IPS-15b (cell line): ENCODE measurements at regions not wholly inside any gene's neighbourhood (a gene's known extent, or its start where the extent isn't known, plus 50 kb on each side); places are given as distances from the start of the nearest gene placed in this dataset.
"Not testable (repeated sequence)": the region's sequence is repeated elsewhere in the genome, so short reads cannot be mapped to it uniquely, and the experiment has no call there.

ENCODE experiments used
- H3K27me3 ChIP-seq: one replicate; pipeline ENCODE4 v1.6.1; 2013; ENCODE audit warnings: low read length; ENCODE audit not compliant: control insufficient read depth, insufficient read depth
- H3K36me3 ChIP-seq: one replicate; pipeline ENCODE4 v1.6.1; 2013; ENCODE audit warnings: low read length; ENCODE audit not compliant: control insufficient read depth, insufficient read depth
- H3K4me1 ChIP-seq: one replicate; pipeline ENCODE4 v1.6.1; 2013; ENCODE audit warnings: mild to moderate bottlenecking, low read length; ENCODE audit not compliant: control insufficient read depth, insufficient read depth
- H3K4me3 ChIP-seq: one replicate; pipeline ENCODE4 v1.5.1; 2013; ENCODE audit warnings: low read depth, low read length
- H3K9ac ChIP-seq: one replicate; pipeline ENCODE4 v1.6.1; 2013; ENCODE audit warnings: low read depth, mild to moderate bottlenecking, low read length
- H3K9me3 ChIP-seq: one replicate; pipeline ENCODE4 v1.6.1; 2013; ENCODE audit warnings: mild to moderate bottlenecking, low read length; ENCODE audit not compliant: control insufficient read depth, insufficient read depth

DNA sequence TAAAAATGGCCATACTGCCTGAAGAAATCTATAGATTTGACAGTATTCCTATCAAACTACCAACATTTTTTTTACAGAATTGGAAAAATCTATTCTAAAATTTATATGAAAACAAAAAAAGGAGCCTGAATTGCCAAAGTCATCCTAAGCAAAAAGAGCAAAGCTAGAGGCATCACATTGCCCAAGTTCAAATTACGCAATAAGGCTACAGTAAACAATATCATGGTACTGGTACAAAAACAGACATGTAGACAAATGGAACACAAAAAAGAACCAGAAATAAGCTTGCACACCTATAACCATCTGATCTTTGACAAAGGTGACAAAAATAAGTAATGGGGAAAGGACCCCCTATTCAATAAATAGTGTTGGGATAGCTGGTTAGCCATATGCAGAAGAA is 50.2 kb upstream of the THSD7B start:
- H3K36me3 ChIP-seq = no peaks in the 10 kb centered on the region

GRCh38 chr2:136714452-136714951 is 50.8 kb upstream of the THSD7B start:
- Histone ChIP-seq H3K4me3 (no peak overlapping the region), H3K4me1 (no peaks in the 10 kb centered on the region), H3K9ac (no peak overlapping the region), H3K9me3 (no peaks in the 10 kb centered on the region), H3K36me3 (no peaks in the 10 kb centered on the region), H3K27me3 (no peaks in the 10 kb centered on the region)

More for the DNA sequence above, 50.2 kb upstream of the THSD7B start:
- Histone ChIP-seq H3K9me3 (no peaks in the 10 kb centered on the region), H3K4me3 (no peak overlapping the region), H3K4me1 (no peaks in the 10 kb centered on the region), H3K27me3 (no peaks in the 10 kb centered on the region), H3K9ac (no peak overlapping the region)

GRCh38 chr2:136713739-136714138 is 51.6 kb upstream of the THSD7B start:
- H3K36me3 ChIP-seq = no peaks in the 10 kb centered on the region
- no peak overlapping the region for H3K9ac ChIP-seq
- no peaks in the 10 kb centered on the region for H3K27me3 ChIP-seq
- H3K4me1 ChIP-seq = no peaks in the 10 kb centered on the region
- H3K4me3 ChIP-seq = no peak overlapping the region
- no peaks in the 10 kb centered on the region for H3K9me3 ChIP-seq

DNA sequence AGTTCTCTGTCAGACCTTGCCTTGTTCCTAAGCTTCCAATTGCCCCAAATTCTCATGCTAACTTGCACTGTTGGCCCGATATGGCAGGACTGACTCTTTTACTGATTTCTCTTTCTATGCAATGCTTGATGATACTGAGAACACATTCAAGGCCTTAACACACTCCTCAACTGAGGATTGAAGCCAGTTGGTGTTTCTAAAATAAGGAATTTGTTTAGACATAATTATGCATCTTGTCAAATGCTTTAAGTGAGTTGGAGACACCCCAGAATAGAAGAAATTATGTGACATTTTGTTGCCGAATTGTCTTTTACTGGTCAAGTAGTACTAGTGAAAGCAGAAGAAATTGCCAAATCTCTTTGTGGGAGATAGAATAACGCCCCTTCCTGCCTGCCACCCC is 60.0 kb upstream of the THSD7B start:
- no peaks in the 10 kb centered on the region for H3K4me1 ChIP-seq
- H3K9ac ChIP-seq = no peak overlapping the region
- no peaks in the 10 kb centered on the region for H3K9me3 ChIP-seq
- no peaks in the 10 kb centered on the region for H3K36me3 ChIP-seq
- no peaks in the 10 kb centered on the region for H3K27me3 ChIP-seq
- H3K4me3 ChIP-seq = no peak overlapping the region

DNA sequence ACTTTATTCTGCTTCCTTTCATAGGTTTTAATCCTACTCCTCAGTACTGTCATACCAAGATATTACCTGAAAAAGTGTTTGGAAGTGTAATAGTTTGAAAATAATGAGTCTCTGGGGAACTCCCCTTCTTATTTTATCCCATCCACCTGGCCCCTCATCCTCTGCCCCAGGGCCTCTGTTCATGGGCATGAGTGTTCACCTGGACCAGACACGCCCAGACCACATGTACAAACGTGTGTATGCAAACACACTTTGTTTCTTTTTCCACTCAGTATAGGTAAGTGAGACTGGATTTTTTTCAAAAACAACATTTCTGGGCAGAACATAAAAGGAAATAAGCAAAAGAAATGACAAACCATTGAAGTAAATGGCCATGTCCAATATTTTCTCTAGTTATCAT is 62.1 kb upstream of the THSD7B start:
- Histone ChIP-seq H3K36me3 (no peaks in the 10 kb centered on the region), H3K4me1 (no peaks in the 10 kb centered on the region), H3K4me3 (no peak overlapping the region), H3K9me3 (no peaks in the 10 kb centered on the region), H3K27me3 (no peaks in the 10 kb centered on the region), H3K9ac (no peak overlapping the region)

DNA sequence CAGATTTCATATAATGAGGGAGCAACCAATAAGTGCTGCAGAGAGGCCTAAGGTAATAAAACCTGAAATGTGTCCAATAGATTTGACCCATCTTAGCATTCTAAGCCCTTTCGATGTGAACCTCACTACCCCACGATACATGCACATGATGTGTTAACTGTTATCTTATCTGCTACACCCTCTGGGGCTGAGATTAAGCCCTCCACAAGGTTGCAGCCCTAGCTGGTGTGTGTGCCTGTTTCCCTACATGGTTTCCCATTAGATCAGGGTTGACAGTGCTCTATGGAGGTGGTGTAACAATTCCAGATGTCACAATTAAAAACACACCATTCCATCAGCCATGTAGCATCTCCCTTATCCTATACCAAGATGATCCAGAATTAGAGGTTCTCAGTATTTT is 68.9 kb upstream of the THSD7B start:
- Histone ChIP-seq H3K4me1 (no peaks in the 10 kb centered on the region), H3K4me3 (no peak overlapping the region), H3K9me3 (no peaks in the 10 kb centered on the region), H3K36me3 (no peaks in the 10 kb centered on the region), H3K9ac (no peak overlapping the region), H3K27me3 (no peaks in the 10 kb centered on the region)

- Histone ChIP-seq H3K4me1 (no peaks in the 10 kb centered on the region), H3K4me3 (no peak overlapping the region), H3K27me3 (no peaks in the 10 kb centered on the region), H3K9me3 (no peaks in the 10 kb centered on the region), H3K9ac (no peak overlapping the region), H3K36me3 (no peaks in the 10 kb centered on the region)
Observed at GRCh38 chr2:136693966-136694365, 71.4 kb upstream of the THSD7B start.

DNA sequence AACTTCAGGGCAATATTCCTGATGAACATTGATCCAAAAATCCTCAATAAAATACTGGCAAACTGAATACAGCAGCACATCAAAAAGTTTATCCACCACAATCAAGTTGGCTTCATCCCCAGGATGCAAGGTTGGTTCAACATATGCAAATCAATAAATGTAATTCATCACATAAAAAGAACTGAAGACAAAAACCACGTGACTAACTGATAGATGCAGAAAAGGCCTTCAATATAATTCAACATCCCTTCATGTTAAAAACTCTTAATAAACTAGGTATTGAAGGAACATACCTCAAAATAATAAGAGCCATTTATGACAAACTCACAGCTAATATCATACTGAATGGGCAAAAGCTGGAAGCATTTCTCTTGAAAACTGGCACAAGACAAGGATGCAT is 85.3 kb upstream of the THSD7B start:
- not testable (repeated sequence) for H3K4me3 ChIP-seq, H3K27me3 ChIP-seq, H3K9ac ChIP-seq, H3K36me3 ChIP-seq, H3K4me1 ChIP-seq, H3K9me3 ChIP-seq

DNA sequence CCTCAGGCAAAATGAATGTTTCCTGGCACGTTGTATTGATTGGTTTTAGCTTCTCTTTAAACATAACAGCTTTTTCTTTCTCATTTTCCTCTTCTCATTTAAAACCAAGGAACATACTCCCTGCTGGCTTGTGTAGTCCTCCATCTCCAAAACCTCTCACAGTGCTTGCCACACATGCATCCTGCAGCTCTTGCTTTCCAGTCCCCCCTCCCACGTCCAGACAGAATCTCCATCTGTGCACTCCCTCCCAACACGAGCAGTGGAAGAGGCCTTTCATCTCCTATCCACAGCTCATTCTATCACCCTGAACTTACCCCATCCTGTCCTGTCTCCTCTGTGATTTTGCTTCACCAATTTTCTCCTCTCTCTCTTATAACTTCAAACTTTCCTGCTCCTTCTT is 99.6 kb upstream of the THSD7B start:
- no peak overlapping the region for H3K4me3 ChIP-seq
- H3K9me3 ChIP-seq = no peaks in the 10 kb centered on the region
- no peaks in the 10 kb centered on the region for H3K27me3 ChIP-seq
- no peak overlapping the region for H3K9ac ChIP-seq
- H3K4me1 ChIP-seq = no peaks in the 10 kb centered on the region
- H3K36me3 ChIP-seq = no peaks in the 10 kb centered on the region

DNA sequence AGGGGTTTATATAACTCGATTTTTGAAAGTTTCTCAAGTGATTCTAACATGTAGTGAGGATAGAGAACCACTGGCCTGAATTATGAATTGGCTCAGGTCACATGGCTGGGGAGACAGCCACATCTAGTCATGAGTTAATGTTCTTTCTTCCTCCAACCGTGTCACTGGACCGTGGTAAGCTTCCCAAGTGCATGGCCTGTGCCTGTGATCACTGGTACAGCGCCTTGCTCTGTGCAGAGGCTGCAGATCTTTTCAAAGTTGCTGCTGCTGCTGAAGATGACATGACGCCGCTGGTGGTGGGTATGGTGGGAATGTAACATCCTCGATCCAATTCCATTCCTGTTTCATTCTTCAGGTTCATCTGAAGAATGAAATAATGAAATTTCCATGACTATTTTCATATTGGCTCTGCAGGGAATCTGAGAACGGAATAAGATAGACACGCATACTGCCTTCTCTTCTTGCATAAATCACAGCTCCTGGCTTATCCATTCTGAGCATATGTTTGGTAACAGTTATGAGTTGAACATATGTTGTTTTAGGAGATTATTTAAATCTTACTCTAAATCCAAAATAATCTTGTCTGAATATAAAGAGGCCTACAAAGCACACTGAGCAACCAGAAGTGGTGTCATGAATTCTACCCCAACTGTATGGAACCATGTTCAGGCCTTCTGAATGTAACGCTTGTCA is 100.5 kb upstream of the THSD7B start:
- no peak overlapping the region for H3K9ac ChIP-seq
- no peaks in the 10 kb centered on the region for H3K27me3 ChIP-seq
- no peaks in the 10 kb centered on the region for H3K4me1 ChIP-seq
- H3K4me3 ChIP-seq = no peak overlapping the region
- H3K36me3 ChIP-seq = no peaks in the 10 kb centered on the region
- H3K9me3 ChIP-seq = no peaks in the 10 kb centered on the region

- H3K4me3 ChIP-seq = no peak overlapping the region
- peaks cover 7% of the 10 kb centered on the region for H3K4me1 ChIP-seq
- no peaks in the 10 kb centered on the region for H3K9me3 ChIP-seq
- no peak overlapping the region for H3K9ac ChIP-seq
- H3K36me3 ChIP-seq = peaks cover 1% of the 10 kb centered on the region
- no peaks in the 10 kb centered on the region for H3K27me3 ChIP-seq
Observed at GRCh38 chr2:136658201-136658600, 107.1 kb upstream of the THSD7B start.

DNA sequence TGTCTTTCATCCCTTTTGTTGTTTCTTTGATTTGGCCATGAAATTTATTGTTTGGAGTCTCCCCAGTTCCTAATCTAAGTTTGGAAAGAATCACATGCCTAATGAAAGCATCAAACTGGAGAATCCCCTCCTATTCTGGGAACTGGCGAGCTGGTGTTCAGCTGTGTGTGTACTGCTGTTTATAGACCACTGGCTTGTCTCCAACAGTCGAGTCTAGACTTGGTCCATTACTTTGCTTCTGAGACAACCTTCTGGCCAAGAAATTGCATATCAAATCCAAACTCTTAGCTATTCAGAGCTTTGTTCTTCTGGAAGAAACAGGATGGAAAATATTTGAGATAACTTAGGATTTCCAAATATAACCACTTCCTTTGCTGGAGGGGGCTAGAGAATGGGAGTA is 111.5 kb upstream of the THSD7B start:
- H3K4me1 ChIP-seq = peaks cover 7% of the 10 kb centered on the region
- no peak overlapping the region for H3K9ac ChIP-seq
- H3K4me3 ChIP-seq = no peak overlapping the region
- peaks cover 3% of the 10 kb centered on the region for H3K36me3 ChIP-seq
- H3K9me3 ChIP-seq = no peaks in the 10 kb centered on the region
- H3K27me3 ChIP-seq = no peaks in the 10 kb centered on the region
